Fibroblast of peridontal ligament (primary cell): ENCODE measurements at regions not wholly inside any gene's neighbourhood (a gene's known extent, or its start where the extent isn't known, plus 50 kb on each side); places are given as distances from the start of the nearest gene placed in this dataset.

Source experiments
- DNase-seq: peaks from one replicate; pipeline ENCODE4 v3.0.0-alpha.2; 2010; ENCODE audit errors: extremely low read depth

DNA sequence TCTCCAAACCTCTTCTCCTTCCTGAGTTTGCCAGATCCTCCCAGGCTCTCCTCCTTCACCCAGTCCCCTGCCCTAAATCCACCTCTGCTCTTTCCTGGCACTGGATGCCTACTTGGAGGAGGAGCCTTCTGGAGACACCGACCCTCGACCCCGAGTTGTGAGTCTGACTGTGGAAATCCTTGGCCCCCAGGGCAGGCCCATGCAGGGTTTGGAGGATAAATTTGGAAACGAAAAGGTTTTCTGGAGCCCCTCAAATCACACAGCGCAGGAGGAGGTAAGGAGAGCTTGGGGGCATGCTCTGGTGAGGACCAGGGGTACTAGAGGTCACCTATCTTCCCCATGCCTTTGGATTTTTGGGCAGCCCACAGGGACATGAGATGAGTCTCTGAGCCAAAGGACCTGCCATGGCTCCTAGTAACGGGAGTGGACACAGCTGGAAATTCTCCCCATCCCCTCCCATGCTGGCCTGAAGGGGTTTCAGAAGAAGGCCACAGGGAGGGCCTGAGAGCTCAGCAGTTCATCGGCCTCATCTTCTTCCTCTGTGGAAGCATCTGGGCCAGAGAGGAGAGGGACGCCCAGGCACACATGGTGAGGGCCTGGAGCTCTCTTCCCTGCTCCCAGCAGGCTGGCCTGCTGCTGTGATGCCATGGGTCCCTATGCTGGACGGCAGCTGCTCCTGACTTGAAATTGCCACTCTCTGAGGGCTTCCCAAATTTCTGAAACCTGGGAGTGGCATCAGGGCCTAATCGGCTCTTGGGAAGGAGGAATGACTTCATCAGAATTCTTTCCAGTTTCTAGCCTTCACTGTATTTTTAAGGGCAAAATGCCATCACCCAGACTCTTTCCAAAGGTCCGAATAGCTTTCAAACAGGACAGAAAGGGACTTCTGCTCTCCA lies 68.6 kb upstream of the ITGA11 start:
- DNase-seq, result peak; percentile 33

DNA sequence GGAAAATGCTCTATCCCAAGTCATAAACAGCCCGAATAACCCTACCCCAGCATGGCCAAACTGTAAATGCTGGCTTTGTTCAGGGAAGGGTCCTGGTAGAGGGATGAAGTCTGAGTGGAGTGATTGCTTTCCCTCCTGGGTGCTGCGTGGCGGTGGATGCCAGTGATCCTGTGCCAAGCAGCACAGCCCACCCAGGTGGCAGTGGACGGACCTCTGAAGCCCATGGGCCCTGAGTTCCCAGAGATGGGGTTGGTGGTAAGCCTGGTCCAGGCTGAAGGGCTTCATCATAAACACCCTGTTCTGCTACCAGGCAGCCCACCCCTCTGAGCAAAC lies 69.3 kb upstream of the ITGA11 start:
- no peak for DNase-seq

DNA sequence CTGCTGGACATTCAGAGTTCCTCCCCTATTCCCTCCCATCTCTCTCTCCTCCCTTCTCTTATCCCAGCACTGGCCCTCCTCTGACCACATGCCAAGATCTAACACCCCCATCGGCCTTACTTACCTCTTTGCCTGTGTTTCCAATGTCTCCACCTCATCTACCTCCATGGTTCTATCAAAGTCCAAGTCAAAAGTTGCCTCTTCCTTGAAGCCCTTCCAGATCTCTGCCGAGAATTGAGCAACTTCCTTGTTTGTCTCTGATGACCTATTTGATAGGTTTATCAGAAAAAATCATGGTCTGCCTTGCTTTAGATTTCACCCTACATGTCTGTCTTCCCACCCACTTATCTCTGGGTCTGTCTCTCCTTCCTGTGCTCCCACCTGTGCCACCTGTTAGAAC lies 69.7 kb upstream of the ITGA11 start:
- DNase-seq, result no peak

DNA sequence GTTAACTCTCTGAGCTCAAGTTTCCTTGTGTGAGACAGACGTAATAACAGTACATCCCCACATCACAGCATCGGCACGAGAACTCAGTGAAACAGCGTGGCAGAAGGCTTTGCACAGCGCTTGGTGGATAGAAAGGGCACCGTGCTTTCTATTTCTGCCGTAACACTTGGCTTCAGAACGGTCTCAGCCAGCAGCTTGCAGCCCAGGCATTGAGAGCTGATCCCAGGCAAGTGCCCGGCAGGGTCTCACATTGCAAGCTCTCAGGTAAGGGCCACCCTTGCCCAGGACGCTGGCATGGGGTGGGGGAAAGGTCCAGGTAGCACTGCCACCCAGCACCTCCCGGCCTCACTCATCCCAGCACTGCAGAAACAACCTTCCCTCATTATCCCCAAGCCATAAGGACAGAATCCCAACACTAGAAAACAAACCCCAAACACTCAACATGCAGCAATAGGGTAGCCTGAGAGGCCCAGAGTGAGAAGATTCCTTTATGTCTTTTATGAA lies 70.5 kb upstream of the ITGA11 start:
- no peak for DNase-seq

DNA sequence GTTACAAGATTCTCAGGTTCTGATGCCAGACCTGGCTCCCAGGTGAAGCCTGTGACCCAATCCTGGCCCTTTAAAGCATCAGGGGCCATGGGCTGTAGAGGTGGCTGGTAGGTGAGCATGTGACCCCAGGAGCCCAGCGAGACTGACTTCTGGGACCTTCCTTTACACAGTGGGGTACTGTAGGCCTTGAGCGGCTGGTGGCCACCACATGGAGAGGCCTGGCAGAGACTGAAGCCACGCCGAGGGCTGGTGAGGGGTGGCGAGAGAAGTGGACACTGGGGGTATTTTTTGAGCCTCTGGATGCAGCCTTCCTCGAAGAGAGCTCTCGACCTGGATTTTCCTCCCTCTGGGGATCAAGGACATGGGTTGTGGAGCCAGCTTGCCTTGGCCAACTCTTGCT lies 71.2 kb upstream of the ITGA11 start:
- DNase-seq, result no peak

DNA sequence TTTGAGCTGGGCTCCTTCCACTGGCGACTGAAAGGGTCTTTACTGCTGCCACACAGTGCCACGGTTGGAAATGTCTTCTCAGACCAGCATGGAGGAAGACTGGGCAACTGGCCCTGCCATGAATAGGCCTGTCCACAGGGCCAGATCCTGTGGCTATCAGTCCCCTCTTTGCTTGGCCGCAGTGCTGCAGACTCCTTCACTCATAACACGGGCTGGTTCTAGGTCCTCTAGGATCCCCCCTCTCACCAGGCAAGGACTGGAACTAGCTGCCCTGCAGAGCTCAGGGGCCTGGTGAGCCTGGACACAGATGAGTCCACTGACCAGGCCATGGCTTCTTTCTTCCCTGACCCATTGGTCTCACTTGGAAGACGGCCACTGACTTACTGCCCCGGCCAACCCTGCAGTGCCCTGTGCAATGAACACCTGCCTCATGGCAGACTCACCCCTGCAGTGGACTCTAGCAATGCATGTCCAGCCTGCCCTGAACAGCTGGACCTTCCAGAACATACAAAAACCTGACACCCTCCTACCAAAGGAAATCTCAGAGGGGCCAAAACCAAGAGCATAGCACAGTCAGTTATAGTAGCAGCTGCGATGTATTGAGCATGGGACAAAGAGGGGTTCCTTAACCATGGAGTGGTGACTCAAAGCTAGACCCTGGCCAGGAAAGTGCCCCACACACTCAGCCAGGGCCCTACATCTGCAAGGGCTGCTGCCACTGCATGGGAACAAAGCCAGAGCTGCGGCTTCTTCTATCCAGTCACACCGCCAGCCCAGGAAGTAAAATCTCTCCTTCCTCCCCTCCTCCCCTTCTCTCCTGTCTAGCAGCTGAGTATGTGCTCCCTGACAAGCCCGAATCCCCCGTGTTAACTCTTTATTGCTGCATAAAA lies 72.1 kb upstream of the ITGA11 start:
- peak; percentile 29 for DNase-seq

DNA sequence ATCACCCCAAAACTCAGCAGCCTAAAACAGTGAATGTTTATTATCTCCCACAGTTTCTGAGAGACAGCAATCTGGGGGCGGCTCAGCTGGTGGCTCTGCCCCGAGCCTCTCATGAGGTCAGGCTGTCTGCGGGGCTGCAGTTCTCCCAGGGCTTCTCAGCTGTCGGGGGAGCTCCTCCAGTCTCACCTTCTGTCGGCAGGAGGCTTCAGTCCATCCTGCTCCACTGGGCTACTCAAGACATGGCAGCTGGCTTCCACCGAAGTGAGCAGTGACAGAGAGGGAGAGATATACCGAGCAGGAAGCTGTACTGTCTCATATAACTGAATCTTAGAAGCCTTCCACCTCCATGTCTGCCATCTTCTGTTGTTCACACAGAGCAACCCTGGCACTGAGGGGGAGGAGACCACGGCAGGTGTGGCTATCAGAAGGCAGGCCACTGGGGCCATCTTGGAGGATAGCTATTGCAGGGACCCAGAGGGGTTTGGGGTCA lies 72.8 kb upstream of the ITGA11 start:
- DNase-seq, result no peak

DNA sequence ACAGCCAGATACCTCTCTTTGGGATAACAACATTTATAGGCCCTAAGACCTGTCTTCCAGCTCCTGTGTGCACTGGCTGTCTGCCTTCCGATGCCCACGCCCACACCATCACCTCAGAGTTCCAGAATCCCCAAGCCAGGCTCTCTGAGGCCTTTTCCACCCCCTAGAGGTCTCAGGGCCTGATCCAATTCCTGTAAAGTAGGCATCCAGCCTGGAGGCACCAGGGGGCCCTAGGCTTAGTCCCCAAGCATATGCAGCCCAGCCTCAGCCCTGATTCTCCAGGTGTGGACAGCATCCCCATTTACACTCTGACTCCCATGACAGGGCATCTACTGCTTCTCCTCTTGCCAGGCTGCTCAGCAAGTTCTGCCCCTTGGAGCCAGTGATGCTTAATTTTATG lies 72.7 kb upstream of the CORO2B start:
- DNase-seq, result no peak

DNA sequence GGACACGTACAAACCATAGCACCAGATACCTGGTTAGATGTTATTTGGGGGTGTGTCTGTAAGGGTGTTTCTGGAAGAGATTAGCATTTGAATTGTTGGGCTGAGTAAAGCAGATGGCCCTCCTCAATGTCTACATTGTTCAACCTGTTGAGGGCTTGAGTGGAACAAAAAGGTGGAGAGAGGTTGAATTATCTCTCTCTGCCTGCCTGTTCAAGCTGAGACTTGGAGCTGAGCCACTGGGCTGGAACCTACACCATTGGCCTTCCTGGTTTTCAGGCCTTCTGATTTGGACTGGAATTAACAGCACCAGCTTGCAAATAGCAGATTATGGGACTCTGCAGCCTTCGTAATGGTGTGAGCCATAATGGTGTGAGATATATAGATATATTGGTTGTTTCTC lies 71.3 kb upstream of the CORO2B start:
- no peak for DNase-seq

DNA sequence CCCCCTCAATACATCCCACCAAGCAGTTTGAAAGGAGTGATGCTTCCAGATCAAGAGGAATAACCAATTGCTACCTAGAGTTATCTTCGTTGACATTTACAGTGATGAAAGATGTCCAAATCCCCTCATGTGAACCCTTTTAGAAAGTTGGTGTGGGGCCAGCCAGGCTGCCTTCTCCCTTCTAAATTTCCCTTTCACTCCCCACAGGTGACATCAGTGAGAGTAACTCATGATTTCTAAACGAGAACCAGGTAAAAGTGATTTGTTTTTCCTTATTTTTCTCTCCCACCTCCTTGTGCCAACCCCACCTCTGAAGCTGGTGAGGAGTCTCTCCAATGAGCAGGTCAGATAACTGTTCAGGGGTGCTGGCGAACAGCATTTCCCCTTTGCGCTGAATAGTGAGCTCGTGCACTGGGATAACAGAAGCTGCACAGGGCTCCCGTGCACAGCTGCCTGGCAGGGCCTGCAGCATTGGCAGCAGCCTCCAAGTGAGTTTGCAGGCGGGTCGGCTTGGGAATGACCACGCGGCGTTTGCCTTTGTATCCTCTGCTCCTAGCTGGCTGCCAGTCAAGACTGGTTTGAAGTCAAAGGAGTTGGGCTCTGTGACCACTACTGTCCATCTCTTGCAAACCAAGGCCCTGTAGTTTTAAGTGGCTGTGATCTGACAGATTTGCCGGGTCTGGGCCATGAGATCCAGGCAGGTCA lies 70.2 kb upstream of the CORO2B start:
- DNase-seq, result no peak

DNA sequence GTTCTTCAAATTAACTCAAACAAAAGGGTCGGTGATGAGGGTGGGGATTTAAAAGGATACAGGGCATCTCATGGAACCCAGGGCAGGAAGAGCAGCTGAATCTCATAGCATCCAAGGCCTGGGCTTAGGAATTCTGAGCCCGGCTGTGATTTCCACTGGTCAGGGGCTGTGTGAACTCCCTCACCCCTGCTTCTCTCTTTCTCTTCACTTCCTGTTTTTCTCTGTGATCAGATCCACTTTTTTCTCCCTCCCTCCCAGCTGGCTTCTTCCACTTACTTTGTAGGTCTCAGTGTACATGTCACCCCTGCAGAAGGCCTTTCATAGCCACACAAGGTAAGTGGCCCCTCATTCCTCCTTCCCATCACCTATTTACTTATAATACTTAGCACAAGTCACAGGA lies 68.2 kb upstream of the CORO2B start:
- DNase-seq, result no peak

DNA sequence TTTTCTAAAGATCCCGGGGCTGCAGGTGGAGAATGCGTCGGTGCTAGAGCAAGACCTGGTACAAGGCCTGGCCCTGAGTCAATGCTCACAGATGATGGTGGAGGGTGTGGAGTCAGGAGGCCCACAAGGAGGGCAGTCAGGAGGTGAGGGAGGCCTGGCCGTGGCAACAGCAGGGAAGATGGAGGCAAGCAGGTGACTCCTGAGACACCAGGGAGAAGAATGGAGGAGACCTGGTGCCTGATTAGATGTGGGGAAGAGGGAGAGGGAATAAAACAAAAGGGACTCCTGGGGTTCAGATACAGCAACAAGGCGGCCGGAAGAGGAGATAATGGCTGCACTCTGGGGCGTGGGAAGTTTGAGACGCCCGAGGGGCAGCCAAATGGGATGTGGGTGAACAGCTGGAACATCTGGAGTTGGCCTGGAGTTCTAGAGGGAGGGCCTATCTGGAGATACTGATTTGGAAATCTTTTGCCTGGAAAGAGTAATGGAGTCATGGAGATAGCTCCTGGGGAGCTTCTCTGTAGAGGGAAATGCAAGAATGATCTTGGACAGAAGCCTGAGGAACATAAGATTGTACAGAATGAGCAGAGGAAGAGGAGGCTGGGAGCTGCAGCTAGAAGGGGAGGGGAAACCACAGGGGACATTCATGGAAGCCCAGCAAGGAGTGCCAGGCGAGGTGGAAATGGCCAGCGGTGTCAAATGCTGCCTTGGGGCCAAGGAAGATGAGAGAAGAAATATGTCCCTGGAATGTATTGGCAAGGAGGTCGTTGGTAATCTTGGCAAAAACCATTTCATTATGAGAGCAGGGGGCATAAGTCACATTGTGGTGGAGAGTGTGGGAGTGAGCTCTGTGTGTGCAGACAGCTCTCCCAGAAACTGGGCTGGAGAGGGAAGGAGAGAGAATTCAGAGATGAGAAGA lies 67.5 kb upstream of the CORO2B start:
- peak; percentile 75 for DNase-seq

DNA sequence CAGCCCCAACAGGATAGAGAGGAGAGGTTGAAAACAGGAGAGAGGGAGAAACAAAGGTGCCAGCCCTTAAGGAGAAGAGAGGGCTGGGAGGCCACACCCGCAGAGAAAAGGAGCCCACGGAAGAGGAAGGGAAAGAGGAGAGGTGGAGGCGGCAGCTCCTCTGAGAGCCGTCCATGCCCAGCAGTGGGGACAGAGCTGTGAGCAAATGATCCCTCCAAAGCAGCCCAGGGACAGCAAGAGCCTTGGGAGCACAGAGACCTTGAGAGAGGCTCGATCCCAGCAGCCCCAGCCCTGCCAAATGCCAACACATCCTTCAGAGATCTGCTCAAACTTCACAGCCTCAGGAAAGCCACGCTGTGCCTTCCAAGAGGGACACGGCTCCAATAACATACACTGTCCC lies 66.7 kb upstream of the CORO2B start:
- no peak for DNase-seq

DNA sequence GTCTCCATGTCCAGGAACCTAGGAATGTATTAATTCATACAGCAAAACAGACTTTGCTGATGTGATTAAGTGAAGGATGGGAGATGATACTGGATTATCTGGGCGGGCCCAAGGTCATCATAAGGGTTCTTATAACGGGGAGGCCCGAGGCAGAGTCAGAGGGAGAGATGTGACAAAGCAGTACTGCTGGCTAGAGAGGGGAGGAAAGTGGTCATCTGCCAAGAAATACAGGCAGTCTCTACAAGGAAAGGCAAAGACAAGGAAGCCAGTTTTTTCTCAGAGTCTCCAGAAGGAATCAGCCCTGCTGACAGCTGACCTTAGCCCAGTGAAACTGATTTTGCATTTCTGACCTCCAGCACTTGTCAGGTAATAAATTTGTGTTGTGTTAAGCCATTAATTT lies 66.2 kb upstream of the CORO2B start:
- DNase-seq, result no peak

DNA sequence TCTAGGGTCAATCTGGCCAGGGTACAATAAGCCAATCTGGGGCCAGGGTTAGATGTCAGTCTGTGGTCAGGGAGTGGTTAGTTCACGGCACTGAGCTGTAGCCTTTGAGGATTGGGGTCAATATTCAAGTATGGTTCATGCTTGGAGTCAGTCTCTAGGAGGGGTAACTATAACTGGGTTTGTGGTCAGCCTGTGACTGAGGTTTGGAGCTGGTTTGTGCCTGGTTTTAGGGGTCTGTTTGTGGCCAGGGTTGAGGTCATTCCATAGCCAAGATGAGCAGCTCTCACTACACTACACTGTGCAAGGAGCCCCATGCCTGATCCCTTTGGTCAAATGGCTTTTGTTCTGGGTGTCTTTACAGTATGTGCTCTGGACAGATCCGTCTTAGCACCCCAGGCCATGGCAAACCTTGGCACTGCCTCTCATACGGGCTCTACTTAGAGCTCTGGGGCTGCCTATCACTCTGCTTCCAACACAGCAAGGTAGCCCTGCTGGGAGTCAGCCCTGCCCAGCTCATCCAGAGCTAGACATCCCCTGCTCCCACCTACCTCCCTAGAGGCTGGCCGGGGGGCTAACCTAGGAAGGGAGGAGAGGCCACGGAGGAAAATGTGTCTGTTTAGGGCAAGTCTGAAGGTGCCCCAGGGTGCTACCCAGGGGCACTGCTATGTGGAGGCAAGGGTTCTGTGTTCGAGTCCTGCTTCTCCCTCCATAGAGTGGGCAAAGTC lies 63.3 kb upstream of the CORO2B start:
- peak; percentile 35 for DNase-seq

DNA sequence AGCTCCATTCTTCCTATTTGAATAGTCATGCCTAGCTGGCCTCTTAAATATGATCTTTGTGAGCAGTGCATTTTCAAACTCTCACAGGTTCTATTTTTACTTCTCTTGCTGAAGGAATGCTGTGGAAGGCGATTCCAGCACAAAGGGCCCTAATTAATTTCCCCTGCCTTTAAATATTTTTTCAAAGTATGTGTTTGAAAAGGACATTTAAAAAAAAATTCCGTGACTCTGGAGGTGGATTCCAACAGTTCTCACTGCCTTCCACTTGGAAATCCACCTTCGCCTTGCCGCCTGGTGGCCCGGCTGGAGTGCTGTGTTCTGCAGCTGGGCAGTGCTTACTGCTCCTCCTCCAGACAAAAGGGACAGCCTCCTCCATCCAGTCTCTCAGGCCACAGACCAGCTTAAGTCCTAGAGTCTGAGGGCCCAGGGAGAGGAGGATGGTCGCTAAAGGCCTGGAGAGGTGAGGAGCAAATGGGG lies 61.5 kb upstream of the CORO2B start:
- DNase-seq, result no peak

DNA sequence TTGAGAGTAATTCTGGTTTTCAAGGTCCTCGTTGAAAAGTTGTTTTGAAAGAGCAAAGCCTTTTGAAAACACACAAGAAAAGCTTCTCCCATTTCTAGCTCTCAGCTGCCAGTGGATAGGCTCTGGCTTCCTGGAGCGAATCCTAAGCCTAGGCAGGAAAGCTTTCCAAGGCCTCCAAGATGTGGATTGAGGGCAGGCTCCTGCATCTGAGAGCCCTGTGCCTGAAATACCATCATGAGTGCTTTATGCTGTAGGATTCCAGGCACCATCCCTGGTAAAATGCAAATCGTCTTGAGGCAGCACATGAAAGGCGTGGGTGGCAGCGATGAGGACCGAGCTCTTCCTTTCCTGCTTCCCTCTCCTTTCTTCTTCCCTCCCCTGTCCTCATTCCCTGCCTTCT lies 60.7 kb upstream of the CORO2B start:
- DNase-seq, result no peak

DNA sequence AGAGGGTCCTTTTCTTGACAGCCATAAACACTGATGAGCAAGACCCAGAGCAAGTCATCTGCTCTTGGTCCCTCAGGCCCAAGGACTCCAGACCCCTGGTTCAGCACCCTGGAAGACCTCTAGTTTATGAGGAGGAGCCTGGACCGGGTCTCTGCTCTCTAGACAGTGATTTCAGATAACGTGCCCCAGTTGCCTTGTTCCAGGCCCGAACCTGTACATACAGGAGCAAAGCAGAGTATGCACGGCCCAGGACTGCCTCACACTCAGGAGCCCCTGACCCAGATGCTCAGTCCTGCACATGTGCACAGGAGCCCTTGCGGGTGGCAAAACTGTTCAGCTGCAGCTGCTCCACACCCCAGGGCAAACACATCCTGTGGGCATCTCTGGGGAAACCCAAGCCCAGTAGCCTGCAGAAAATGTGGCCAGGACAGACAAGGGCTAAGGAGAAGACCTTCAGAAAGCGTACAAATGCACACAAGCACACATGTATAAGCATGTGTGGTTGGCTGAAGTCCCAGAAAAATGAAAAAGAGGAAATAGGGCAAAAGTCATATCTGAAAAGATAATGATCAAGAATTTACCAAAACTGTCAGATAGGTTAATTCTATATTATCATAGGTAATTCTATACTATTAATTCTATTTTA lies 59.9 kb upstream of the CORO2B start:
- no peak for DNase-seq

DNA sequence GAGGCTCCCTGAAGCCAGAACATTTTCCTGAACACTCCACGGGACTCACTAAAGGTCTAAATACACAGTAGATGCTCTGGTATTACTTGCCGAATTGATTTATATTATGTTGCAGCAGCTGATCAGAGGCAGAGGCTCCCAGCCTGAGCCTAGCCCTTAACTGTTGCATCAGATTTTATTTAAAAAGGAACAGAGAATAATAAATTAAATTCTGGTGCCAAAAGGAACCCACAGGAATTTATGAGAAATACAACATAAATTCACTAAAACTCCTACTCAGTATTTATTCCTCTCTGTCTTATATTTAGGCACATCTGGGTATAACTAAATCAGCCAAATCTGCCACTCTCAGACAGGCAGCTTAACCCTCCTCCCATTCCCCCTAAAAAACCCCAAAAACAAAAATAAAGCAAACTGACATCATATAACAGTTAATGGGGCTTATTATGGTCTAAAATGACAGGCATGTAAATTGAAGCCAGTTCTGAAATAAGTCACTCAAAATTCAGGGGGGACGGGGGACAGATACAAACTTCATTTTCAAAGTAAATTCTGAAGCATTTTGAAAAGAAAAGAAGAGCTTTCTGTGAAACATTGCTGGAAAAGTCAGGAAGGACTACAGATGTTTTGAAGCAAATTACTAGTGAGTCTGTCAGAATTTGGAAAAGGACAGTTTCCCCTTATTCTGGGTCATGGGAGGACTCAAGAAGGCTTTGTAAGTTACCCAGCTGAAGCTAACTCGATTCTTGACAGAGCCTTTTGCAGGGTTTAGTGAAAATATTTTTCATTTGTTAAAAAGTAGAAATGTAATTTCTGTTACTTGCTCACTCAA lies 53.8 kb upstream of the CORO2B start:
- DNase-seq, result peak; percentile 95
